ENCODE measurements at regions not wholly inside any gene's neighbourhood (a gene's known extent, or its start where the extent isn't known, plus 50 kb on each side); places are given as distances from the start of the nearest gene placed in this dataset.
"Not testable (repeated sequence)": the region's sequence is repeated elsewhere in the genome, so short reads cannot be mapped to it uniquely, and the experiment has no call there.

DNA sequence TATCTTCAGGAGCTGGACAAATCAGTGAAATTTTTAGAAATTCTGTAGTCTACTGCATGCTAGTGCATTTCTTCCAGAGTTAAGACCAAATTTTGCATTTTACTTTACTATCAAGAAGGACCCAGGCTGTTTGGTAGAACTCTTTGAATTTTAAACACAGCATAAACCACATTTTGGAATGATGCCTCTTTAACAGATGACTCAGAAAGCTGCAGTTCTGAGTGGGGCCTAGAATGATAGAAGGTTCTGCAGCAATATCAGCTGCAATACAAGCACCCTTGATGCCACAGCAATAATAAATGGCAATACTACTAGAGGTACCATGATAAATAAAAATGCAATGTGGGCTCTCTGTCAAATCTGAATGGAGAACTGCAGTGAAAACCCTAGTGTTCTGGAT is 198.7 kb downstream of the TMA16 start:
- DNase-seq (ENCODE audit: low read depth in 2 of 2): no peak

- no peak for DNase-seq (ENCODE audit: low read depth in 2 of 2)
Measured at GRCh38 chr4:163693776-163694175, 199.3 kb downstream of the TMA16 start.

DNA sequence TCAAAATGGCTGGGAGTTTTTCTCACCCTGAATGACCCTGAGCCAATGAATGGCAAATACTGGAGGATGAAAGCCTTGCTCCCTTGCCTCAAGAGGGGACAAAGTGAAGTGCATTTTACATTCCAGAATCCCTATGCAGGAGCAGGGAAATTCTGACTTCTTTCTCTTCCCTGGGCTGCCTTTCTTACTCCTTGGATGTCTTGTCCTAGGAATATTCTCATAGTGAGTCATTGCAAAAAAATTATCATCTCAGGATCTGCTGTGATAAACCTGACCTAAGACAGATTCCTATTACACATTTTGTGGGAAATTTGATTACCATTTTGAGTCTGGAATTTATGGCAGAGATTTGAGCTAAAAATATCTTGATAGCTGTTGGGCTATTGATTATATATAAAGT is 199.9 kb downstream of the TMA16 start:
- DNase-seq (ENCODE audit: low read depth in 2 of 2): no peak

- DNase-seq (ENCODE audit: low read depth in 2 of 2): no peak
Measured at GRCh38 chr4:163697121-163697520, 202.6 kb downstream of the TMA16 start.

DNA sequence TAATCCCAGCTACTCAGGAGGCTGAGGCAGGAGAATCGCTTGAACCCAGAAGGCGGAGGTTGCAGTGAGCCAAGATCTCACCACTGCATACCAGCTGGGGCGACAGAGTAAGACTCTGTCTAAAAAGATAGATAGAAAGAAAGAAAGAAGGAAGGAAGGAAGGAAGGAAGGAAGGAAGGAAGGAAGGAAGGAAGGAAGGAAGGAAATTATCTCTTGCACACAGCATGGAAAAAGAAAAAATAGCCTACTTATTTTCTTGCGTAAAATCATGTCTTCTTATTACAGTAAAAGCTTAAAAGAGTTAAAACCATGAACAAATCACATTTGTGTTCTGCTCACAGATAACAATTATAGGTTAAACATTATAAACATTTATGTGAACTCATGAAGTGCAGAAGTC is 205.9 kb downstream of the TMA16 start:
- DNase-seq (ENCODE audit: low read depth in 2 of 2): not testable (repeated sequence)

DNA sequence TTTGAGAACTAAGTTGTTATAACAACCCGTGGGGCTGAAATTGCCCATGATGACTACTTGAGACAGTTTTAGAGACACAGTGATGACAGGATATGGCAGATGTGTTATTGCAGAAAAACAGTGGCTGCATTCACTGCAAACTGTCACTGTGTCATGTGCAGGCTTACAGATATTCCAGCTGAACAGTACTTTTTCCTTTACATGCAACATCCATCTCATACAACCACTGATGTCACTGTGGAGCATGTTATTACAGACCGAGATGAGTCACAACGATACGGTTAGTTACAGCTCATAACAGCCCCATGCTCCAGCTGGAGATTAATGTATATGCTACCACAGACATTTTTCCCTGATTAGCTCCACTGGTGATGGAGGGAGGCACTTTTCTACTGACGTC is 207.4 kb downstream of the TMA16 start:
- DNase-seq (ENCODE audit: low read depth in 2 of 2): no peak

- DNase-seq (ENCODE audit: low read depth in 2 of 2): no peak
Measured at GRCh38 chr4:163702736-163703135, 208.2 kb downstream of the TMA16 start.

- no peak for DNase-seq (ENCODE audit: low read depth in 2 of 2)
Measured at GRCh38 chr4:163703251-163703650, 208.8 kb downstream of the TMA16 start.

- no peak for DNase-seq (ENCODE audit: low read depth in 2 of 2)
Measured at GRCh38 chr4:163707873-163708272, 213.4 kb downstream of the TMA16 start.

DNA sequence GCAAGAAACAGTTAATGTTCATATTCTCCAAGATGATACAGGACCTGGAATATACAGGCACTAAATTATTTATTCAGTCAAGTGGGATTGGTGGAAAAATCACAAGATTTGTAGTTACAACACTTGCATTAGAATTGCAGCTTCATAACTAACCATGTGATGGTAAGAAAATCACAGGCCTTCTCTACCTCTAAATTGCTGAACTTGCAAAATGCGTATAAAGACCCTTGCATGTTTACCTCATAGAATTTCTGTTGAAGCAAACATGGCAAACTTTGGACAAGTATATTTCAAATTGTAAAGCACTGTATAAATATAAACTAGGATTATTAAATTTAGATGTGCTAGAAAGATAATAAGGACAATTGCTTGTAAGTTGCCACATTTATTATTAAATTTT is 215.1 kb downstream of the TMA16 start:
- no peak for DNase-seq (ENCODE audit: low read depth in 2 of 2)

DNA sequence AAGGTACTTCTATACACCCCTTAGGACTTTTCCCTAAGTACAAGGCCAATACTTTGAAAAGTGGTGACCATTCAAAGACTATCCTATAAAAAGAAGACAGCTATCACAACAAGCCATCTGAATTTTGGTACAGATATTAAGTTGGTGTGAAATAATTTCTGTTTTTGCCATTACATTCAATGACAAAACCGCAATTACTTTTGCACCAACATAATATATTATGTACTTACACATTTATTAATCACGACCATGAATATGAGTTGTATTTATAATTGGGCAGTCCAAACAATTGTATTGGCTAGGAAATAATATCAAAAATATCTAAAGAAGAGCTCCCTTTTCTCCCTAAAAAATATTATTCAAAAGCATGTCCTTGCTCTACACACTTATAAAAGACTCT is 215.7 kb downstream of the TMA16 start:
- DNase-seq (ENCODE audit: low read depth in 2 of 2): no peak

DNA sequence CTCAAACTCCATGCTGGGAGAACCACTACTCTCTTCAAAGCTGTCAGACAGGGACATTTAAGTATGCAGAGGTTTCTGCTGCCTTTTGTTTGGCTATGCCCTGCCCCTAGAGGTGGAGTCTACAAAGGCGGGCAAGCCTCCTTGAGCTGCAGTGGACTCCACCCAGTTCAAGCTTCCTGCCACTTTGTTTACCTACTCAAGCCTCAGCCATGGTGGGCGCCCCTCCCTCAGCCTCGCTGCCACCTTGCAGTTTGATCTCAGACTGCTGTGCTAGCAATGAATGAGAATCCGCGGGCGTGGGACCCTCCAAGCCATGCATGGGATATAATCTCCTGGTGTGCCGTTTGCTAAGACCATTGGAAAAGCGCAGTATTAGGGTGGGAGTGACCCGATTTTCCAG is 230.0 kb downstream of the TMA16 start:
- not testable (repeated sequence) for DNase-seq (ENCODE audit: low read depth in 2 of 2)

- DNase-seq (ENCODE audit: low read depth in 2 of 2): no peak
Measured at GRCh38 chr4:163726641-163727040, 232.2 kb downstream of the TMA16 start.

DNA sequence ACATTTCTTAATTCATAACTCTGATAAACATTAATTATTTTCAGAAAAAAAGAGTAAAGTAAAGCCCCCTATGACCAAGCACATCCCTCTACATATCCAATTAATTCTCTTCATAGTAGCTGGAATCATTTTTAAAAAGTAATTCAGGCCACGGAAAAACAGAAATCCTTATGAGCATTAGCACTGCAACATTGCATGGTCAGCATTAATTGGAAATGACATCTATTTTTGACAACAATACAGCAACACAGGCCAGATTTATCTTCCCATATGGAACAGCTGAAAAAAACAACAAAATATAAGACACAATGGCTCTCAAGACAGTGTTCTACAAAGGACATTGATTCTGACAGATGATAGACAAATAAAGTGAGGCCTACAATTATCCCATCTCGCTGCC is 236.6 kb downstream of the TMA16 start:
- DNase-seq (ENCODE audit: low read depth in 2 of 2): no peak

DNA sequence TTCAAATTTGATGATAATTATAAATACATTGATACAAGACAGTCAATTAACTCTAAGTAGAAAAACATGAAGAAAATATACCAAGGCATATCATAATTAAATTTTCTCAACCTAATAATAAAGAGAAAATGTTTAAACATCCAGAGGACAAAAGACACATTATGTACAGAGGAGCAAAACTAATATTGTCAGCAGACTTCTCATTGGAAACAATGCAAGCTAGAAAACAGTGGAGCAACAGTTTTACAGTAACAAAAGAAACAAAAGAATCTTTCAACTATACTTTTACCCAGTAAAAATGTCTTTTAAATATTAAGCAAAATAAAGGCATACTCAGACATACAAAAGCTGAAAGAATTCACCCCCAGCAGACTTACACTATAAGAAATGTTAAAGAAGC is 238.0 kb downstream of the TMA16 start:
- no peak for DNase-seq (ENCODE audit: low read depth in 2 of 2)

GRCh38 chr4:163736876-163737275 is 242.4 kb downstream of the TMA16 start:
- DNase-seq (ENCODE audit: low read depth in 2 of 2): no peak

DNA sequence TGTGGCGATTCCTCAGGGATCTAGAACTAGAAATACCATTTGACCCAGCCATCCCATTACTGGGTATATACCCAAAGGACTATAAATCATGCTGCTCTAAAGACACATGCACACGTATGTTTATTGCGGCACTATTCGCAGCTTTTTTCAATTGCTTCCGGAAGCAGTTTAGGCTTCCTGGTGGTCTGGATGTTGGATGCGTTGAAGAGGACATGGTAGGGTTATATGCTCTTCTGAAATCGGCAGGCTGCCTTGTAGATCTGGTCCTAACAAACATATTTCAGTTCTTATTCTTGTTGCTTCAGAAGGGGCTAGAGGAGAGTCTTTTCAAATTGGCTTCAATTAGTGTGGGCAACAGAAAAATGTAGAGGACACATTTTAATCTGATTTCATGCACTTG is 243.4 kb downstream of the TMA16 start:
- DNase-seq (ENCODE audit: low read depth in 2 of 2): not testable (repeated sequence)

GRCh38 chr4:163738521-163738920 is 244.0 kb downstream of the TMA16 start:
- DNase-seq (ENCODE audit: low read depth in 2 of 2): no peak

- DNase-seq (ENCODE audit: low read depth in 2 of 2): no peak
Measured at GRCh38 chr4:163744861-163745260, 250.4 kb downstream of the TMA16 start.

- DNase-seq (ENCODE audit: low read depth in 2 of 2): no peak
Measured at GRCh38 chr4:163747293-163747692, 252.8 kb downstream of the TMA16 start.

DNA sequence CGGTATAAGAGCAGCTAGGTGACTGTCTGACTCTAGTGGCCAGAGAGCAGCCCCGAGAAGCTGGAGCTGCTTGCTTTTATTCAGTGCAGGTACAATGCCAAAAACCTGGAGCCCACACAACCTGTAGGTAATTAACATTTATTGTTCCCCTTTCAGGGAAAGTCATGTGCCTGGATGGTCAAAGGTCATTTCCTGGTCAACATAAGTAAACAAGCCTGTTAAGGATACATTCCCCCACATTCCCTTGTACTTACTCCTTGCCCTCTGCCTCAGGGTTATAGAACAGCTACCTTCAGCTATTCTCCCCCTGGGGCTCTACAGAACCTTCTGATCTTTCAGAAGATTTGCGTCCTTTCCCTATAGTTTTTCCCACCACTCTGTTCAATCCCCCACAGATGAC is 253.4 kb downstream of the TMA16 start:
- DNase-seq (ENCODE audit: low read depth in 2 of 2): no peak

GRCh38 chr4:163748449-163748848 is 254.0 kb downstream of the TMA16 start:
- no peak for DNase-seq (ENCODE audit: low read depth in 2 of 2)

- no peak for DNase-seq (ENCODE audit: low read depth in 2 of 2)
Measured at GRCh38 chr4:163755013-163755412, 260.5 kb downstream of the TMA16 start.

DNA sequence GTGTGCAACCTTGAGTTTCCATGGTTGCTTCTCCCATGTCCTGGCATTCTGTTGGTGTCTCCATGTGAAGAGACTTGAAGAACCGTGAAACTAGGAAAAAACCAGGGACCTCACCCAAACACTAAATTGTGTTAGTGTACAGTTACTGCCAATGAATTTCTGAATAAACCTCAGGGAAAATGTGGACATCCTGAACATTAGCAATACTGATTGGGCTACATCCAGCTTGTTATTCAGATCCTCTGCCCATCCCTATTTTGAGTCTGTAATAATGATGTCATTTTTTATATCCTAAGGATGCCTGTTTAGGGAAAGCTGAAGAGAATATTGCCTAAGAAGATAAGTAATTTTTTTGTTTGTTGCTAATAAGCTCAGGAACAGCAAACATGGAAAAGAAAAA is 262.7 kb downstream of the TMA16 start:
- no peak for DNase-seq (ENCODE audit: low read depth in 2 of 2)

GRCh38 chr4:163758032-163758431 is 263.5 kb downstream of the TMA16 start:
- DNase-seq (ENCODE audit: low read depth in 2 of 2): no peak
